ENCODE measurements at regions not wholly inside any gene's neighbourhood (a gene's known extent, or its start where the extent isn't known, plus 50 kb on each side); places are given as distances from the start of the nearest gene placed in this dataset.

DNA sequence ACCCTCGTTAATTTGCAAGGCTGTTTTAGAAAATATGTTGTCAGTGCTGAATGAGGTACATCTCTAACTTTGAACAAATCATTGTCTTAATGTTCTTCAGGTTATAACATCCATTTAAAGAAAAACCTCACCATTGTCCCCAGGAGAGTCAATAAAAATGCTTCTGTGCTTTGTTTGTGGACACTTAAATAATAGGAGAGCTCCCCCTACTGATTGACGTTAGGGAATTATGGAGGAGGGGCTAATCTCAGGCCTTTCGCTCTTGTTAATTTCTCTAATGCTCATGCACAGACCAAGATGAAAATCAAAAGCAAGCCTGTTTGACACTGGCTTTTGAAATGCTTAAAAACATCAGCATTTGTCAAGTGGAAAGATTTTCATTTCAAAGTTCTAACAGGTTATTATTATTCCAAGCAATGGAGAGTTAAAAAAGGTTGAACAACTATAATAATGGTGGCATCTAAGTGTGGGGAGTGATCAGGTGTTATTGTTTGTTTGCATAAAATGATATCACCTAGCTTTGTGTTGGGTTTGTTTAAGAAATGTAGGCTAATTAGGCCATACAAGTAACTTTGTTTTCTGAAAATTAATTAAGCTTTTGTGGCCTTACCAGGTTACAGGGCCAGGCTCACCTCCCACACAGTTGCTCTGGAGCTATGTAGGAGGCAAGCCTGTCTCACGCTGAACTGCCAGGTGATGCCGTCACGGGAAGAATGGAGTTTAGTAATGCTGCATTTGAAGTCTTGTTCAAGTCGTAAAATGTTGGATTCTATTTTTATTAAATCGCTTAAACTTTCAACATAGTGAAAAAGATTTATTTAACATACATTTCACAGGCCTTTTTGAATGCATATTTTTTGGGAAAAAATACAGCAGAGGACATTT is 51.7 kb upstream of the SMIM21 start:
- Histone ChIP-seq H3K9me3 (peaks cover 0 to 12% (median 0%) of the 10 kb centered on the region in 3 donors), H3K36me3 (no peaks in the 10 kb centered on the region), H3K4me1 (peaks cover 0 to 7% (median 0%) of the 10 kb centered on the region in 3 donors), H3K27ac (no peak overlapping the region), H3K4me3 (no peak overlapping the region), H3K27me3 (no peaks in the 10 kb centered on the region)
- WGBS, 2 donors (ENCODE audit: low coverage in 1 of 2) = 51 to 64% methylated on average over 5 to 8 of the region's 8 CpGs
- ATAC-seq = peak; percentile 51
- TF ChIP-seq, protein P1, sequence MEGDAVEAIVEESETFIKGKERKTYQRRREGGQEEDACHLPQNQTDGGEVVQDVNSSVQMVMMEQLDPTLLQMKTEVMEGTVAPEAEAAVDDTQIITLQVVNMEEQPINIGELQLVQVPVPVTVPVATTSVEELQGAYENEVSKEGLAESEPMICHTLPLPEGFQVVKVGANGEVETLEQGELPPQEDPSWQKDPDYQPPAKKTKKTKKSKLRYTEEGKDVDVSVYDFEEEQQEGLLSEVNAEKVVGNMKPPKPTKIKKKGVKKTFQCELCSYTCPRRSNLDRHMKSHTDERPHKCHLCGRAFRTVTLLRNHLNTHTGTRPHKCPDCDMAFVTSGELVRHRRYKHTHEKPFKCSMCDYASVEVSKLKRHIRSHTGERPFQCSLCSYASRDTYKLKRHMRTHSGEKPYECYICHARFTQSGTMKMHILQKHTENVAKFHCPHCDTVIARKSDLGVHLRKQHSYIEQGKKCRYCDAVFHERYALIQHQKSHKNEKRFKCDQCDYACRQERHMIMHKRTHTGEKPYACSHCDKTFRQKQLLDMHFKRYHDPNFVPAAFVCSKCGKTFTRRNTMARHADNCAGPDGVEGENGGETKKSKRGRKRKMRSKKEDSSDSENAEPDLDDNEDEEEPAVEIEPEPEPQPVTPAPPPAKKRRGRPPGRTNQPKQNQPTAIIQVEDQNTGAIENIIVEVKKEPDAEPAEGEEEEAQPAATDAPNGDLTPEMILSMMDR (IDR thresholded peaks at IDR 0.05) = peak; percentile 42 to 72 (median 58)
- TF ChIP-seq POLR2AphosphoS5 (IDR thresholded peaks at IDR 0.05) = no peak

DNA sequence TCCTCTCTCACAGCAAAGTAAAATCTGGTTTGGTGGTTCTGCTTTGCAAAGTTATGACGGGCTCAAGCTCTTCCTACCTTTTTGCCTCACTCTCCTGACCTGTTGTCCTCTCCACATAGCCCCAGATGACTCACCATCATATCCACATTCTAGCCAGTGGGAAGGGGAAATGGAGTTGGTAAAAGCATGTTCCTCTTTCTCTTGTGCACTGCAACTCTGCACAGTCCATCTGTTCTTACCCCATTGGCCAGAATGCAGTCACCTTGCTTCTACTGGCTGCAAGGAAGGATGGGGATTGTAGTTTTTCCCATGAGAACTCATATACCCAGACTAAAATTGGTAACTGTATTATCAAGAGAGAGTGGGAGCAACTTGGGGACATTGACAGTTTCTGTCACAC is 50.4 kb upstream of the SMIM21 start:
- Histone ChIP-seq H3K27ac (no peak overlapping the region), H3K27me3 (no peaks in the 10 kb centered on the region), H3K4me3 (no peak overlapping the region), H3K9me3 (peaks cover 0 to 2% (median 0%) of the 10 kb centered on the region in 3 donors), H3K36me3 (no peaks in the 10 kb centered on the region), H3K4me1 (peaks cover 0 to 7% (median 0%) of the 10 kb centered on the region in 3 donors)
- WGBS, 2 donors (ENCODE audit: low coverage in 1 of 2) = 73 to 100% methylated on average over 1 of the region's 1 CpG
- TF ChIP-seq, protein P1 (IDR thresholded peaks at IDR 0.05) = no peak
- TF ChIP-seq POLR2AphosphoS5 (IDR thresholded peaks at IDR 0.05) (no peak), EP300 (IDR thresholded peaks at IDR 0.05) (no peak), POLR2A (IDR thresholded peaks at IDR 0.05) (no peak)
- no peak for ATAC-seq

Small RNA genes in the stretch of these regions (small RNA-seq; reads per million reads assigned to genes)
- 0 reads per million in 4 donors for gene AC021506.2
